NT2/D1 (cell line): ENCODE measurements at regions not wholly inside any gene's neighbourhood (a gene's known extent, or its start where the extent isn't known, plus 50 kb on each side); places are given as distances from the start of the nearest gene placed in this dataset.

Source experiments
- DNase-seq: peaks from one replicate; pipeline ENCODE4 v3.0.0-alpha.2; 2011; ENCODE audit warnings: low read depth, low spot score
- H3K27me3 ChIP-seq: 2 replicates; pipeline ENCODE4 v1.6.0; 2011; ENCODE audit warnings: mild to moderate bottlenecking; ENCODE audit not compliant: insufficient read length, insufficient read depth
- H3K36me3 ChIP-seq: 2 replicates; pipeline ENCODE4 v1.6.1; 2011; ENCODE audit warnings: mild to moderate bottlenecking, low read length, mixed read lengths; ENCODE audit not compliant: insufficient read depth, insufficient read length
- H3K4me1 ChIP-seq: 2 replicates; pipeline ENCODE4 v1.5.1; 2011; ENCODE audit not compliant: insufficient read depth, insufficient read length
- H3K4me3 ChIP-seq: 2 replicates; pipeline ENCODE4 v1.5.1; 2011; ENCODE audit warnings: low read depth; ENCODE audit not compliant: insufficient read length
- H3K9ac ChIP-seq: 2 replicates; pipeline ENCODE4 v1.6.0; 2011; ENCODE audit warnings: low read depth; ENCODE audit not compliant: insufficient read length
- H3K9me3 ChIP-seq: 2 replicates; pipeline ENCODE4 v1.5.1; 2011; ENCODE audit warnings: mild to moderate bottlenecking, low read length; ENCODE audit not compliant: insufficient read depth
- SUZ12 ChIP-seq: IDR thresholded peaks from 2 replicates; pipeline ENCODE4 v1.6.1; 2011; ENCODE audit not compliant: insufficient read length, insufficient read depth; ENCODE audit errors: extremely low read depth
- YY1 ChIP-seq: IDR thresholded peaks from 2 replicates; pipeline ENCODE4 v1.6.1; 2011; ENCODE audit not compliant: insufficient read length, insufficient read depth
- ZNF274 ChIP-seq: IDR thresholded peaks from 2 replicates; pipeline ENCODE4 v1.6.1; 2011; ENCODE audit warnings: mild to moderate bottlenecking, low read depth, low read length

DNA sequence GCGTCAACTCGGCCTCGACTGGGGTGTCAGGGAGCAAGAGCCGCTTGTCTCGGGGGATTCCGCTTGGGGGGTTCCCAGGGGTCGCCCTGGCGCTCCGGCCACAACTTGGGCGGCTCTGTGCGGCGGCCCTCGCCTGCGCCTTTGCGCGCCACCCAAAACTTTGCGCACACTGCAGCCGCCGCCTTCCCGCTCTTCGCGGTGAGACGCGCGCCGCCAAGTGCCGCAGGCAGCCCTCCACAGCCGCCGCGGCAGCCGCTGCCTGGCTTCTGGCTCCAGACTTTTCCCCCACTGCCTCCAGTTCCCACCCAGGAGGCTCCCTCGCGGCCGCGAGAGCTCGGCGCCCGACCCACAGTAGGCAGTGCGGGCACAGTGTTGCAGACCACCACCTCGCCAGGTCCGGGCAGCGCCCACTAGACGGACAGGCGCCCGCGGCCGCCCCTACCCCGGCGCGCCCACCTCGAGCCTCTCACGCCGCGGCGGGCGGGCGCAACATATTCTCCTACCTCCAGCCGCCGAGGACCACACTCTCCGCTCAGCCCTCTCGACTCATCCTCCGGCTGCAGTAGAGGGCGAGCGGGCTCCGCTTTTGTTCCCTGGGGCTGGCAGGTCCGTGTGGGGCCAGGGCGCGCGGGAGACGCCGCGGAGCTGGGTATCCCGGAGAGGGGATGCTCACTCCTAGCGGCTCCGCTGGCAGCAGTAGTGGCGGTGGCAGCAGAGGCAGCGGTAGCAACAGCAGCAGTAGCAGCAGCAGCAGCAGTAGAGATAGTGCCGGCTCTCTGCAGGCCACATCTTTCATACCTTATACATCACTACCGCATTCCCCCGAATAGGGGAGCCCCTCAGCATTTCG is 296.6 kb downstream of the OMA1 start:
- Histone ChIP-seq H3K27me3 (peaks cover 27% of the 10 kb centered on the region), H3K9ac (peak overlapping the region; percentile 81), H3K36me3 (no peaks in the 10 kb centered on the region), H3K4me1 (peaks cover 6% of the 10 kb centered on the region), H3K4me3 (peak overlapping the region; percentile 72), H3K9me3 (no peaks in the 10 kb centered on the region)
- DNase-seq: peak; percentile 86
- peak; percentile 74 for TF ChIP-seq SUZ12
- TF ChIP-seq YY1: no peak

DNA sequence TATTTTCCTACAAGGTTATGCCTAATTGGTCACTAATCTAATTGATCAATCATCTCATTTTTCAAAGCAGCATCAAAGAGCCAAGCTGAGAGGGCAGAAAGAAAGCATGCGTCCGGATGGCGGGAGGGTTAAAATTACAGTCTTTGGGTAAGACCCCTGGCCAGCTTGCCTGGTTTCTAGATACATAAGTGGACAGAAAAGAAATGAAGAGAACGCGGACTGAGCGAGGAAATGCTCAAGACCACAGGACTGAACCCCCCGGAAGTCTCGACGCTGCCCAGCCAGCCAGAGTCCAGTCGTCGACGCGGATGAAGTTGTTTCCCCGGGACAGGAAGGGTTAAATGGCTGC is 297.2 kb downstream of the OMA1 start:
- Histone ChIP-seq H3K9ac (peak overlapping the region; percentile 81), H3K4me3 (peak overlapping the region; percentile 72), H3K9me3 (no peaks in the 10 kb centered on the region), H3K4me1 (peaks cover 6% of the 10 kb centered on the region), H3K36me3 (no peaks in the 10 kb centered on the region), H3K27me3 (peaks cover 27% of the 10 kb centered on the region)
- DNase-seq: no peak
- no peak for TF ChIP-seq SUZ12
- no peak for TF ChIP-seq ZNF274

DNA sequence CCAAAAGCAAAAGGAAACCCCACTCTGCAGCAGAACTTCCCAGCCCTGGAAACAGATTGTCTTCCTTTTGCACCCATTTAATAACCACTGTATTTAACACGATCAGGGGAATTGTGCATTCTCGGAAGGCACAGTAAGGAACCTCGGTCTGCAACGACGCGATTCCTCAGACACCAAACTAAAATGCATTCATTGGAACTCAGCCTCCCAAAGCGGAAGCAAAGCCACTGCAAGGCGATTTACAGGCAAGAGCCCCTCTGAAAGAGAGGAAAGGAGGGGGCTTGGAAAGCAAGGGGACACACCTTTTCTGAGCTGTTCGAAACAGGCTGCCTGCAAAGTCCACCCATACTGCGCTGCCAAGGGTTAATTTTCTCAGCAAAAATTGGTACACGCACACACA is 297.7 kb downstream of the OMA1 start:
- peaks cover 27% of the 10 kb centered on the region for H3K27me3 ChIP-seq
- H3K9ac ChIP-seq: peak overlapping the region; percentile 24
- no peaks in the 10 kb centered on the region for H3K36me3 ChIP-seq
- H3K4me3 ChIP-seq: peak overlapping the region; percentile 72
- peaks cover 6% of the 10 kb centered on the region for H3K4me1 ChIP-seq
- no peaks in the 10 kb centered on the region for H3K9me3 ChIP-seq
- DNase-seq: no peak
- TF ChIP-seq YY1 (no peak), SUZ12 (no peak), ZNF274 (no peak)

DNA sequence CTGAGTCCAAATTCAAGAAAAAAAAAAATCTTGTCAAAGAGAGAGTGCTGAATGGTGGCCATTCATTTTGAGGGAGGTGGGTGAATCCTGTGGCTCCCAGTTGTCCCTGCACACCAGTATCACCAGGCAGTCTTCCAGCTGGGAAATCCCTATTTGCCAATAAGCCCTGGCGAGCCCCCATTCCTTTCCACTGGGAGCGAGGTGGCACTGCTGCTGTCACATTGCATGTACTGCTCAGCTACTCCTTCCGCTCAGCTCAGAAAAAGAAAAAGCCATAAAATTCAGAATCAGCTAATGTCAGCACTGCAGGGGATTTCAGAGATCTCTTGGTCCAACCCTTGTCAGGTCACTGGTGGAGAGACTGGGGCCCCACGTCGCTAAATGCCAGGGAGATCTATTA is 298.5 kb downstream of the OMA1 start:
- Histone ChIP-seq H3K4me3 (no peak overlapping the region), H3K9ac (no peak overlapping the region), H3K9me3 (no peaks in the 10 kb centered on the region), H3K4me1 (peaks cover 6% of the 10 kb centered on the region), H3K27me3 (peaks cover 27% of the 10 kb centered on the region), H3K36me3 (no peaks in the 10 kb centered on the region)
- TF ChIP-seq SUZ12: no peak
- TF ChIP-seq YY1: no peak
- TF ChIP-seq ZNF274: no peak
- DNase-seq: no peak

DNA sequence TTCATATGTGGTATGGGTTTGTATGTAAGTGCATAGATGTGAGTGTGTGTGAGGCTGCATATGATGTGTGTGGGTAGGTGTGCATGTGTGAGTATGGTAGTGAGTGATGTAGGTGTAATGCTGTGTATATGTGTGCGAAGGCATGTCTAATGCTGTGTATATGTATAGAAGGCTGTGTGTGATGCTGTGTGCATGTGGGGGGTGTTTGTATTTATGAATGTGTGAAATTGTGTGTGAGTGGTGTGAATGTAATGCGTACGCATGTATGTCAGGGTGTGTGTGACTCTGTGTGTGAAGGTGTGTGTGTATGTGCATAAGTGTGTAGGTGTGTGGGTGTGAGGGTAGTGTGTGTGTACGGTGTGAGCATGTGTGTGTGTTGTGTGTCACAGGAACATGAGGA is 300.0 kb downstream of the OMA1 start:
- TF ChIP-seq SUZ12: no peak
- TF ChIP-seq YY1: no peak
- no peak for TF ChIP-seq ZNF274
- no peak for DNase-seq
- no peak overlapping the region for H3K4me3 ChIP-seq
- H3K9ac ChIP-seq: no peak overlapping the region
- H3K4me1 ChIP-seq: peaks cover 6% of the 10 kb centered on the region
- H3K27me3 ChIP-seq: peaks cover 27% of the 10 kb centered on the region
- no peaks in the 10 kb centered on the region for H3K36me3 ChIP-seq
- no peaks in the 10 kb centered on the region for H3K9me3 ChIP-seq

DNA sequence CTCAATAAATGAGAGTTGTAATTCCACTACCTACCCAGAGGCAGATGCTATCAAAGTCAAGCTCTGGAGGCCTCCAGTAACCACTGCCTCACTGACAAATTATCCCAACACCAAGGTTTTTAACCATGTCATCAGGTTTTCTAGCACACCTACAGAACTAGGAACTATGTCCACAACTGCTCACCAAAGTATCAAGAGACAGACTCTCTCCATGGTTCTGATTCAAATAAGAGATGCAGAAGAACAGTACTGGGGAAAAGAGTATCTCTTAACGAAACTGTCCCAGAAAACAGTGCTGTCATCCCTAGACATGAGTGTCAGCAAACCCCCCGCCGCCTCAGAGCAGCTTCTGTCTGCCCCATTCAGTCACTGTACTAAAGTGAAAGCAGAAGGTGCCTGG is 301.7 kb downstream of the OMA1 start:
- H3K9ac ChIP-seq: no peak overlapping the region
- no peak for DNase-seq
- no peak overlapping the region for H3K4me3 ChIP-seq

DNA sequence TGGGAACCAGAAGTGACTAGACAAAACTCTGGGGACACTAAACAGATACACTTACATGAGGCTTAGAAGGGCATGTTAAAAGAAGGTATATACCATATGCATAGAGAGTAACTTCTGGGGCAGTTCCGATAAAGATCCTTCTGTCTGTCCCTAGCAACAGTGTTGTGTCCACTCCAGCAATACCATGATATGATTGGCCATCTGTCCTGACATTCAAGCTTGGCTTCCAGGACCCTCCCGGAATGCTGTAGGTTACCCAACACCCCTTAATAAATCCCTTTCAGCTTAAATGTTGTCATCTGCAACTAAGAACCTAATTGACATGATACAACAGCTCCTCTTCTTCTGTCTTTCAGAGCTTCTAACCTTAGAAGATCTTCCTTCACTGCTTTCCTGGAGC is 307.7 kb downstream of the OMA1 start:
- Histone ChIP-seq H3K4me1 (no peaks in the 10 kb centered on the region), H3K9me3 (no peaks in the 10 kb centered on the region), H3K36me3 (no peaks in the 10 kb centered on the region), H3K4me3 (no peak overlapping the region), H3K9ac (no peak overlapping the region), H3K27me3 (no peaks in the 10 kb centered on the region)
- TF ChIP-seq YY1 (no peak), SUZ12 (no peak), ZNF274 (no peak)
- DNase-seq: no peak

More for the DNA sequence above, 301.7 kb downstream of the OMA1 start:
- peaks cover 21% of the 10 kb centered on the region for H3K27me3 ChIP-seq
- no peak for TF ChIP-seq YY1
- TF ChIP-seq ZNF274: no peak
- TF ChIP-seq SUZ12: no peak
- H3K36me3 ChIP-seq: no peaks in the 10 kb centered on the region
- H3K9me3 ChIP-seq: no peaks in the 10 kb centered on the region
- peaks cover 2% of the 10 kb centered on the region for H3K4me1 ChIP-seq

DNA sequence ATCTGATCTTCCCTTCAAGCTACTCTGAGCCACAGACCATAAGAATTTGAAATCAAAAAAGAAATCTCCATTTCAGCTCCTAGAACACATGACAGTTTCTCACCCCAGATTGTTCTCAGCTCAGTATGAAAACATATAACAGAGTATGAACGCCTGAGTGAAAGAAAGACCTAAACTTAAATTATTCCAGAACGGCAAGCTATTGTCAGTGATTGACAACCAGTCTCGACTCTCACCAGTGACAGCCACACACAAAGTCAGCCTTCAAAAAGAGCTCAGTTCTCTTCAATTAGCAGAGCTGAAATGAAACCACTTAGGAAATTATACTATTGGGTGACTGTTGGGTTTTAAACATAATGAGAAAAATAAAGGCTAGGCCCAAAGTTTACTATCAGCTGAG is 312.8 kb downstream of the OMA1 start:
- H3K27me3 ChIP-seq: no peaks in the 10 kb centered on the region
- DNase-seq: no peak
- H3K9ac ChIP-seq: no peak overlapping the region
- no peak overlapping the region for H3K4me3 ChIP-seq
- H3K9me3 ChIP-seq: no peaks in the 10 kb centered on the region
- no peaks in the 10 kb centered on the region for H3K4me1 ChIP-seq
- TF ChIP-seq ZNF274: no peak
- no peaks in the 10 kb centered on the region for H3K36me3 ChIP-seq
